ENCODE measurements at regions not wholly inside any gene's neighbourhood (a gene's known extent, or its start where the extent isn't known, plus 50 kb on each side); places are given as distances from the start of the nearest gene placed in this dataset.

DNA sequence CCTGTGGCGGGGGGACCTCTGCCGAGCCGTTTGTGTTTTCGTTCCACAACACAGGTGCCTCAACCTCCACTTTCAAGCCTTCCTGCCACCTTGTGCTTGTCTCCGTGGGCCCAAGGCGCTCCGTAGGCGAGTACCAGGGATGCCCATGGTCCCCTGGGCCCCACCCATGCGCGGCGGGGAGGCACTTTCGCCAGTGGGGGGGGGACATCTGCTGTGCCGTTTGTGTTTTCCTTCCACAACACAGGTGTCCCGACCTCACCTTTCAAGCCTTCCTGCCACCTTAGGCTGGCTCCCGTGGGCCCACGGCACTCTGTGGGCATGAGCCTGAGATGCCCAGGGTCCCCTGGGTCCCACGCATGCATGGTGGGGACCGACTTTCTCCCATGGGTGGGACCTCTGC, 335.9 kb downstream of the ALG10 start:
- no peak overlapping the region for H3K4me3 ChIP-seq (ENCODE audit: low read depth, low read length)
- no peak for TF ChIP-seq POLR2A (IDR thresholded peaks at IDR 0.05; ENCODE audit: extremely low read depth, insufficient read length)
- TF ChIP-seq CTCF (IDR thresholded peaks at IDR 0.05; ENCODE audit: low read depth, low read length) = no peak
- no peak for TF ChIP-seq MYC (IDR thresholded peaks at IDR 0.05; ENCODE audit: low read depth, low read length)
- TF ChIP-seq, protein P1, sequence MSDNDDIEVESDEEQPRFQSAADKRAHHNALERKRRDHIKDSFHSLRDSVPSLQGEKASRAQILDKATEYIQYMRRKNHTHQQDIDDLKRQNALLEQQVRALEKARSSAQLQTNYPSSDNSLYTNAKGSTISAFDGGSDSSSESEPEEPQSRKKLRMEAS (IDR thresholded peaks at IDR 0.05; ENCODE audit: low read depth, low read length) = no peak
- DNase-seq (ENCODE audit: low read depth) = no peak

DNA sequence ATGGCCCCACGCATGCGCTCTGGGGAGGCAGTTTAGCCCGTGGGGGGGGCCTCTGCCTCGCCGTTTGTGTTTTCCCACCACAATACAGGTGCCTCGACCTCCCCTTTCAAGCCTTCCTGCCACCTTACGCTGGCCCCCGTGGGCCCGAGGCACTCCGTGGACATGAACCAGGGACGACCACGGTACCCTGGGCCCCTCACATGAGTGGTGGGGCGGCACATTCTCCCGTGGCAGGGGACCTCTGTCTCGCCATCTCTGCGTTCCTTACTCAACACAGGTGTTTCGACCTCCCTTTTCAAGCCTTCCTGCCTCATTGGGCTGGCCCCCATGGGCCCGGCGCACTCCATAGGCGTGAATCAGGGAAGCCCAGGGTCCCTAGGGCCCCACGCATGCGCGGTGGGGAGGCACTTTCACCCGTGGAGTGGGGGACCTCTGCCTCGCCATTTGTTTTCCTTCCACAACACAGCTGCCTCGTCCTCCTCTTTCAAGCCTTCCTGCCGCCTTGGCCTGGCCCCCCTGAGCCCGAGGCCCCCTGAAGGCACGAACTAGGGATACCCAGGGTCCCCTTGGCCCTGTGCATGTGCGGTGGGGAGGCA, 339.5 kb downstream of the ALG10 start:
- H3K4me3 ChIP-seq (ENCODE audit: low read depth, low read length) = no peak overlapping the region
- TF ChIP-seq CTCF (IDR thresholded peaks at IDR 0.05; ENCODE audit: low read depth, low read length) (no peak), MYC (IDR thresholded peaks at IDR 0.05; ENCODE audit: low read depth, low read length) (no peak), POLR2A (IDR thresholded peaks at IDR 0.05; ENCODE audit: extremely low read depth, insufficient read length) (no peak)
- TF ChIP-seq, protein P1 (IDR thresholded peaks at IDR 0.05; ENCODE audit: low read depth, low read length) = no peak
- no peak for DNase-seq (ENCODE audit: low read depth)

DNA sequence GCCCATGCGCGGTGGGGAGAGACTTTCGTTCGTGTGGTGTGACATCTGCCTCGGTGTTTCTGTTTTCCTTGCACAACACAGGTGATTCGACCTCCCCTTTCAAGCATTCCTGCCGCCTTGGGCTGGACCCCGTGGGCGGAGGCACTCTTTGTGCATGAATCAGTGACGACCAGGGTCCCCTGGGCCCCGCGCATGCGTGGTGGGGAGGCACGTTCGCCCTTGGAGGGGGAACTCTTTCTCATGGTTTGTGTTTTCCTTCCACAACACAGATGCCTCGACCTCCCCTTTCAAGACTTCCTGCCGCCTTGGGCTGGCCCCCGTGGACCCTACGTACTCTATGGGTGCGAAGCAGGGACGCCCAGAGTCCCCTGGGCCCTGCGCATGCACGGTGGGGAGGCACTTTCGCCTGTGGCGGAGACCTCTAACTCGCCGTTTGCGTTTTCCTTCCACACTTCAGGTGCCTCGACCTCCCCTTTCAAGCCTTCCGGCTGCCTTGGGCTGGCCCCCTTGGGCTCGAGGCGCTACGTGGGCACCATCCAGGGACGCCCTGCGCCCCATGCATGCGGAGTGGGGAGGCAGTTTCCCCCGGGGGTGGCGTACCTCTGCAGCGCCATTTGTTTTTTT, 340.9 kb downstream of the ALG10 start:
- DNase-seq (ENCODE audit: low read depth) = no peak
- no peak overlapping the region for H3K4me3 ChIP-seq (ENCODE audit: low read depth, low read length)
- TF ChIP-seq CTCF (IDR thresholded peaks at IDR 0.05; ENCODE audit: low read depth, low read length) (no peak), MYC (IDR thresholded peaks at IDR 0.05; ENCODE audit: low read depth, low read length) (no peak), POLR2A (IDR thresholded peaks at IDR 0.05; ENCODE audit: extremely low read depth, insufficient read length) (no peak)
- TF ChIP-seq, protein P1 (IDR thresholded peaks at IDR 0.05; ENCODE audit: low read depth, low read length) = no peak

DNA sequence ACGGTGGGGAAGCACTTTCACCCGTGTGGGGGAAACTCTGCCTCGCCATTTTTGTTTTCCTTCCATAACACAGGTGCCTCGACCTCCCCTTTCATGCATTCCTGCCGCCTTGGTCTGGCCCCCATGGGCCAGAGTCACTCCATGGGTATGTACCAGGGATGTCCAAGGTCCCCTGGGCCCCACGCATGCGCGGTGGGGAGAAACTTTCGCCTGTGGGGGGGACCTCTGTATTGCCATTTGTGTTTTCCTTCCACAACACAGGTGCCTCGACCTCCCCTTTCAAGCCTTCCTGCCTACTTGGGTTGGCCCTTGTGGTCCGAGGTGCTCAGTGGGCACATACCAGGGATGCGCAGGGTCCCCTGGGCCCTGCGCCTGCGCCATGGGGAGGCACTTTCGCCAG, 345.8 kb downstream of the ALG10 start:
- TF ChIP-seq MYC (IDR thresholded peaks at IDR 0.05; ENCODE audit: low read depth, low read length) (no peak), CTCF (IDR thresholded peaks at IDR 0.05; ENCODE audit: low read depth, low read length) (no peak), POLR2A (IDR thresholded peaks at IDR 0.05; ENCODE audit: extremely low read depth, insufficient read length) (no peak)
- TF ChIP-seq, protein P1 (IDR thresholded peaks at IDR 0.05; ENCODE audit: low read depth, low read length) = no peak

DNA sequence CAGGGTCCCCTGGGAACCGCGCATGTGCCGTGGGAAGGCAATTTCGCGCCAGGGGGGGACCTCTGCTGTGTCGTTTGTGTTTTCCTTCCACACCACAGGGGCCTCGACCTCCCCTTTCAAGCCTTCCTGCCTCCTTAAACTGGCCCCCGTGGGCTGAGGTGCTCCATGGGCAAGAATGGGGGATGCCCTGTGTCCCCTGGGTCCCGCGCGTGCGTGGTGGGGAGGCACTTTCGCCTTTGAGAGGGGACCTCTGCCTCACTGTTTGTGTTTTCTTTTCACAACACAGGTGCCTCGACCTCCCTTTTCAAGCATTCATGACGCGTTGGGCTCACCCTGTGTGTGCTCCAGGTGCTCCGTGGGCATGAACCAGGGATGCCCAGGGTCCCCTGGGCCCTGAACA, 348.8 kb downstream of the ALG10 start:
- no peak overlapping the region for H3K4me3 ChIP-seq (ENCODE audit: low read depth, low read length)
- TF ChIP-seq, protein P1 (IDR thresholded peaks at IDR 0.05; ENCODE audit: low read depth, low read length) = no peak
- TF ChIP-seq MYC (IDR thresholded peaks at IDR 0.05; ENCODE audit: low read depth, low read length) (no peak), CTCF (IDR thresholded peaks at IDR 0.05; ENCODE audit: low read depth, low read length) (no peak), POLR2A (IDR thresholded peaks at IDR 0.05; ENCODE audit: extremely low read depth, insufficient read length) (no peak)
- no peak for DNase-seq (ENCODE audit: low read depth)

More for the DNA sequence above, 345.8 kb downstream of the ALG10 start:
- no peak for DNase-seq (ENCODE audit: low read depth)
- H3K4me3 ChIP-seq (ENCODE audit: low read depth, low read length) = no peak overlapping the region
